ENCODE measurements at regions not wholly inside any gene's neighbourhood (a gene's known extent, or its start where the extent isn't known, plus 50 kb on each side); places are given as distances from the start of the nearest gene placed in this dataset.

DNA sequence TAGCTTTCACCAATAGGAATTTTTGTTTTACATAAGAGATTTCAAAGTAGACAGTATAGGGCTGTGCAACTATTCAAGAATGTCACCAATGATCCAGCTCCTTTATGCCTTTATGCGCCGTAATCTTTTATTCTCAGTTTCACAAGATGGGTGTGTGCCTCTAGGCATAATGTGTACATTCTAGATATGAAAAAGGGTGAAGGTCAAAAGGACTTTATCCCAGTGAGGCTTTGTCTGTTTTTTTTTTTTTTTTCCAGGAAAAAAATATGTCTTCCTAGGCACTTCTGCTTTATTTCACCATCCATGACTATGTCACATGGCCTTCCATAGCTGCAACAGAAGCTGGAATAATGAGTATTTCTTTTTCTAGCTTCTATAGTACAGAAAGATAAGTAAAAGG, 142.3 kb upstream of the IGF1 start:
- no peak for DNase-seq
- CTCF ChIA-PET: no interaction called here
- H3K9me3 Mint-ChIP-seq: peaks cover 2 to 13% (median 10%) of the 10 kb centered on the region in 5 donors
- H3K27me3 Mint-ChIP-seq: no peaks in the 10 kb centered on the region
- H3K27ac ChIP-seq (ENCODE audit: low read depth, low read length): no peak overlapping the region
- H3K4me1 ChIP-seq (ENCODE audit: insufficient read depth, low read length): no peaks in the 10 kb centered on the region
- no peak overlapping the region for H3K4me3 Mint-ChIP-seq
- H3K4me3 ChIP-seq (ENCODE audit: low read length): no peak overlapping the region
- no peak overlapping the region for H3K27ac Mint-ChIP-seq
- POLR2A ChIA-PET: no interaction called here
- no peaks in the 10 kb centered on the region for H3K36me3 Mint-ChIP-seq
- no peaks in the 10 kb centered on the region for H3K27me3 ChIP-seq (ENCODE audit: insufficient read depth, low read length, poor library complexity, severe bottlenecking)
- no peaks in the 10 kb centered on the region for H3K4me1 Mint-ChIP-seq
- H3K9me3 ChIP-seq (ENCODE audit: low read length): peaks cover 3% of the 10 kb centered on the region
- H3K36me3 ChIP-seq (ENCODE audit: insufficient read depth, low read length): no peaks in the 10 kb centered on the region

GRCh38 chr12:102618197-102618877, 138.0 kb upstream of the IGF1 start:
- Mint-ChIP-seq H3K27me3 (peaks cover 0 to 2% of the 10 kb centered on the region in 2 donors), H3K4me3 (no peak overlapping the region), H3K9me3 (peaks cover 0 to 6% (median 1%) of the 10 kb centered on the region in 5 donors), H3K27ac (no peak overlapping the region), H3K4me1 (no peaks in the 10 kb centered on the region), H3K36me3 (no peaks in the 10 kb centered on the region)
- DNase-seq: no peak
- POLR2A ChIA-PET: no interaction called here
- CTCF ChIA-PET: interaction anchor here (1.0 kb wide), 1 partner anchor 19 kb away, joined by 3 read pairs; no protein-coding TSS in a partner anchor
- no peak overlapping the region for H3K27ac ChIP-seq (ENCODE audit: low read depth, low read length)
- no peaks in the 10 kb centered on the region for H3K4me1 ChIP-seq (ENCODE audit: insufficient read depth, low read length)
- no peaks in the 10 kb centered on the region for H3K36me3 ChIP-seq (ENCODE audit: insufficient read depth, low read length)
- H3K4me3 ChIP-seq (ENCODE audit: low read length): no peak overlapping the region
- no peaks in the 10 kb centered on the region for H3K27me3 ChIP-seq (ENCODE audit: insufficient read depth, low read length, poor library complexity, severe bottlenecking)
- H3K9me3 ChIP-seq (ENCODE audit: low read length): no peaks in the 10 kb centered on the region

DNA sequence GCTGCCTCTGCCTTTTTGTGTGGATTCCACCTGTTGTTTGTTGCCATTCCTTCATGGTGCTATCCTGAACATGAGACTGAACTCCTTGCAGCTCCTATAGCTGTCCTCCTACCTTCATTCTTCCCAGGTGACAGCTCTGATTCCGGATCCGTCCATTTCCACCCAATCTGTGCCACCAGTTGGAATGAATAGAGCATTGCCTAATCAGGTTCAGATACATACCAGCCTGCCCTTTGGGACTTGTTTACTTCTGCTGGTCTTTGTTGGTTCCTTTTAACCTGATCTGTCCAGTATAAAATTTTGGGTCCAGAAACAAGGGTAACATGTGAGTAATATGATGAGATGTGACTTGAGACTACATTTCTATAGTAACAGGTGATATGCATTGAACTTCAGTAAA, 136.3 kb upstream of the IGF1 start:
- Mint-ChIP-seq H3K4me3 (no peak overlapping the region), H3K36me3 (no peaks in the 10 kb centered on the region), H3K4me1 (no peaks in the 10 kb centered on the region), H3K27ac (no peak overlapping the region), H3K9me3 (peaks cover 0 to 6% (median 1%) of the 10 kb centered on the region in 5 donors), H3K27me3 (peaks cover 0 to 4% of the 10 kb centered on the region in 2 donors)
- no peaks in the 10 kb centered on the region for H3K4me1 ChIP-seq (ENCODE audit: insufficient read depth, low read length)
- H3K27me3 ChIP-seq (ENCODE audit: insufficient read depth, low read length, poor library complexity, severe bottlenecking): no peaks in the 10 kb centered on the region
- POLR2A ChIA-PET: no interaction called here
- H3K27ac ChIP-seq (ENCODE audit: low read depth, low read length): no peak overlapping the region
- no peaks in the 10 kb centered on the region for H3K36me3 ChIP-seq (ENCODE audit: insufficient read depth, low read length)
- CTCF ChIA-PET: no interaction called here
- no peak for DNase-seq
- no peak overlapping the region for H3K4me3 ChIP-seq (ENCODE audit: low read length)
- H3K9me3 ChIP-seq (ENCODE audit: low read length): no peaks in the 10 kb centered on the region

DNA sequence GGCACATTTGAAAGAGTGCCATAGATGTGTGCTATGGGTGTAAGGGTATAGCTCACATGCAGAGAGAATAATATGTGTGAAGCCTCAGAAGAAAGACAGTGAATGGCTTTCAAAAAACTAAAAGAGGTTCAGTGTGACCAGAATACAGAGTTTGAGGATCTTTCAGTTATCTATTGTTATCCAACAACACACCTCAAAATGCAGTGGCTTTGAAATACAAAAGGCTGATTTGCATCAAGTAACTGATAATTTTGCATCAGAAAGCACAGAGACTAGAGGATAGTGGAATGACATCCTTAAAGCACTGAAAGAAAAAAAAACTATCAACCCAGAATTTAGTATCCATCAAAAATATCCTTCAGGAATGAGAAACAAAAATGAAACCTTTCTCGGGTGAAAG, 131.6 kb upstream of the IGF1 start:
- no peak overlapping the region for H3K4me3 ChIP-seq (ENCODE audit: low read length)
- DNase-seq: no peak
- Mint-ChIP-seq H3K4me1 (no peaks in the 10 kb centered on the region), H3K9me3 (peaks cover 0 to 9% (median 3%) of the 10 kb centered on the region in 5 donors), H3K27me3 (peaks cover 0 to 2% of the 10 kb centered on the region in 2 donors), H3K36me3 (no peaks in the 10 kb centered on the region), H3K27ac (no peak overlapping the region), H3K4me3 (no peak overlapping the region)
- H3K36me3 ChIP-seq (ENCODE audit: insufficient read depth, low read length): no peaks in the 10 kb centered on the region
- ChIA-PET POLR2A (no interaction called here), CTCF (no interaction called here)
- H3K27me3 ChIP-seq (ENCODE audit: insufficient read depth, low read length, poor library complexity, severe bottlenecking): no peaks in the 10 kb centered on the region
- H3K4me1 ChIP-seq (ENCODE audit: insufficient read depth, low read length): no peaks in the 10 kb centered on the region
- no peak overlapping the region for H3K27ac ChIP-seq (ENCODE audit: low read depth, low read length)
- H3K9me3 ChIP-seq (ENCODE audit: low read length): no peaks in the 10 kb centered on the region

DNA sequence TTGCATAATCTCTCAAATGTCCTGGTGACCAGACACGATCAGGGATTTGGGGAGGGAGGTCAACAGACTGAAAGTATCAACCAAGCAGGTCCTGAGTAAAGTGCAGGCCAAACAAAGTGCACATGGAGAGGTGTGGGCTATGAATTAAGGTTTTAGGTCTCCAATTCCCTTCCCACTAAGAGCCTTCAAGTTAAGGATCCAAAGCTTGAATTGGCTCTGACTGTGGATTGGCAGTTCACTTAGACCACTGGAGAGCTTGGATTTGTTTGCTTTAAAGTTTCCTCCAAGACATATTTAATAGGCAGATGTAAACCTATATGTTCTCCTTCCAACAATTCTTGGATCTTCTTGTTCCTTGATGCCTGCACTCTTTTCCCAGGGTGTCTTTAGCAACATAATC, 129.6 kb upstream of the IGF1 start:
- no peak overlapping the region for H3K4me3 Mint-ChIP-seq
- H3K4me3 ChIP-seq (ENCODE audit: low read length): no peak overlapping the region
- H3K27me3 ChIP-seq (ENCODE audit: insufficient read depth, low read length, poor library complexity, severe bottlenecking): no peaks in the 10 kb centered on the region
- ChIA-PET CTCF (no interaction called here), POLR2A (no interaction called here)
- no peaks in the 10 kb centered on the region for H3K9me3 ChIP-seq (ENCODE audit: low read length)
- H3K27ac Mint-ChIP-seq: no peak overlapping the region
- no peaks in the 10 kb centered on the region for H3K36me3 Mint-ChIP-seq
- no peaks in the 10 kb centered on the region for H3K4me1 ChIP-seq (ENCODE audit: insufficient read depth, low read length)
- no peak overlapping the region for H3K27ac ChIP-seq (ENCODE audit: low read depth, low read length)
- H3K4me1 Mint-ChIP-seq: no peaks in the 10 kb centered on the region
- H3K9me3 Mint-ChIP-seq: peaks cover 0 to 9% (median 3%) of the 10 kb centered on the region in 5 donors
- H3K27me3 Mint-ChIP-seq: peaks cover 0 to 2% of the 10 kb centered on the region in 2 donors
- H3K36me3 ChIP-seq (ENCODE audit: insufficient read depth, low read length): no peaks in the 10 kb centered on the region
- DNase-seq: no peak

DNA sequence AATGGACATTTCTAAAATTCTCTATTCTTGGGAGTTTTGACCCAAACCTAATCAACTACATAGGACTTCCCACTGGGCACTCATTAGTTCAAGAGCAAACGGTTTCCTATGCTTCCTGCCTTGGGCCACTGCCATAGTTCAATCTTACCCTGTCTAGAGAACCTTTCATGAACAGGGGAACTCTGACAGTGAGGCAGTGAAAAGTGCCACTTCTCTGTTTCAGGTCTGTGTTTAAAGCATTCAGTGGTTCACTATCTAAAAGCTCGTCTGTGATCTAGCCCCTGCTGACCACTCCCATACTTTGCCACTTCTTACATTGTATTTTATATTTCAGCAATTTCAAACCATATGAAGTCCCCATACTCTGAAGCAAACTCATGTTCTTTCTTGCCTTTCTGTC, 122.7 kb upstream of the IGF1 start:
- H3K4me3 ChIP-seq (ENCODE audit: low read length): no peak overlapping the region
- Mint-ChIP-seq H3K9me3 (peaks cover 0 to 4% (median 3%) of the 10 kb centered on the region in 5 donors), H3K36me3 (no peaks in the 10 kb centered on the region), H3K27ac (no peak overlapping the region), H3K4me1 (no peaks in the 10 kb centered on the region), H3K4me3 (no peak overlapping the region), H3K27me3 (peaks cover 0 to 1% of the 10 kb centered on the region in 2 donors)
- no peaks in the 10 kb centered on the region for H3K4me1 ChIP-seq (ENCODE audit: insufficient read depth, low read length)
- ChIA-PET POLR2A (no interaction called here), CTCF (no interaction called here)
- no peak for DNase-seq
- H3K27me3 ChIP-seq (ENCODE audit: insufficient read depth, low read length, poor library complexity, severe bottlenecking): no peaks in the 10 kb centered on the region
- H3K36me3 ChIP-seq (ENCODE audit: insufficient read depth, low read length): no peaks in the 10 kb centered on the region
- H3K9me3 ChIP-seq (ENCODE audit: low read length): no peaks in the 10 kb centered on the region
- H3K27ac ChIP-seq (ENCODE audit: low read depth, low read length): no peak overlapping the region

- Histone ChIP-seq H3K4me3 (ENCODE audit: low read length) (no peak overlapping the region), H3K36me3 (ENCODE audit: insufficient read depth, low read length) (no peaks in the 10 kb centered on the region), H3K27ac (ENCODE audit: low read depth, low read length) (no peak overlapping the region), H3K4me1 (ENCODE audit: insufficient read depth, low read length) (no peaks in the 10 kb centered on the region), H3K27me3 (ENCODE audit: insufficient read depth, low read length, poor library complexity, severe bottlenecking) (no peaks in the 10 kb centered on the region), H3K9me3 (ENCODE audit: low read length) (no peaks in the 10 kb centered on the region)
- H3K9me3 Mint-ChIP-seq: peaks cover 0 to 3% (median 2%) of the 10 kb centered on the region in 5 donors
- DNase-seq: no peak
- POLR2A ChIA-PET: no interaction called here
- H3K27ac Mint-ChIP-seq: no peak overlapping the region
- peaks cover 0 to 1% of the 10 kb centered on the region in 2 donors for H3K27me3 Mint-ChIP-seq
- H3K4me3 Mint-ChIP-seq: no peak overlapping the region
- CTCF ChIA-PET: no interaction called here
- no peaks in the 10 kb centered on the region for H3K36me3 Mint-ChIP-seq
- no peaks in the 10 kb centered on the region for H3K4me1 Mint-ChIP-seq
These were observed 122.2 kb upstream of the IGF1 start for GRCh38 chr12:102602521-102602920.

DNA sequence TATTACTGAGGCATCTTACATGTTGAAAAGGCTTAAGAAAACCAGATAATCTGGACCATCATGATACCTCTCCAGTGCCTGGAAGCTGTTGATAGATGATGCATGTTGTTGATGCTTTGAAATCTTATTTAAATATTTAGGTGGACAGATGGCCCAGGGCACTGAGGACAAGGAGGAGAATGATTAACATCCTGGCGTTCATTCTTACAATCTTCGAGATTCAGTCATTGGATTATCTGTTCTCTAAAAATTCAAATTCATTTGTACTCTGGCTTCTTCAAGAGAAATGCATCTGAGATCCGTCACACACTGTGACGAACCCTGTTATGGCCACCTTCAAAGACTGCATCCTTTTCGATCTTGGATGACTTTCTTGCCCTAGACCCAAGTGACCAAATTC, 121.3 kb upstream of the IGF1 start:
- H3K4me3 ChIP-seq (ENCODE audit: low read length): no peak overlapping the region
- no peaks in the 10 kb centered on the region for H3K36me3 ChIP-seq (ENCODE audit: insufficient read depth, low read length)
- DNase-seq: no peak
- H3K4me1 ChIP-seq (ENCODE audit: insufficient read depth, low read length): no peaks in the 10 kb centered on the region
- ChIA-PET CTCF (no interaction called here), POLR2A (no interaction called here)
- H3K36me3 Mint-ChIP-seq: no peaks in the 10 kb centered on the region
- H3K27ac ChIP-seq (ENCODE audit: low read depth, low read length): no peak overlapping the region
- H3K9me3 Mint-ChIP-seq: no peaks in the 10 kb centered on the region
- H3K4me3 Mint-ChIP-seq: no peak overlapping the region
- H3K27me3 ChIP-seq (ENCODE audit: insufficient read depth, low read length, poor library complexity, severe bottlenecking): no peaks in the 10 kb centered on the region
- no peaks in the 10 kb centered on the region for H3K4me1 Mint-ChIP-seq
- H3K9me3 ChIP-seq (ENCODE audit: low read length): no peaks in the 10 kb centered on the region
- H3K27me3 Mint-ChIP-seq: peaks cover 0 to 1% of the 10 kb centered on the region in 2 donors
- H3K27ac Mint-ChIP-seq: no peak overlapping the region

Data from CD8-positive, alpha-beta memory T cell (primary cell).